ENCODE measurements at regions not wholly inside any gene's neighbourhood (a gene's known extent, or its start where the extent isn't known, plus 50 kb on each side); places are given as distances from the start of the nearest gene placed in this dataset.
"Not testable (repeated sequence)": the region's sequence is repeated elsewhere in the genome, so short reads cannot be mapped to it uniquely, and the experiment has no call there.

- no peak for DNase-seq
Observed at GRCh38 chr3:165716592-165716991, 120.6 kb downstream of the BCHE start.

GRCh38 chr3:165713479-165713878 is 123.7 kb downstream of the BCHE start:
- DNase-seq, result no peak

GRCh38 chr3:165712382-165712781 is 124.8 kb downstream of the BCHE start:
- no peak for DNase-seq

GRCh38 chr3:165697910-165698309 is 139.3 kb downstream of the BCHE start:
- DNase-seq, result no peak

GRCh38 chr3:165696496-165696895 is 140.7 kb downstream of the BCHE start:
- DNase-seq, result peak; percentile 1

- DNase-seq, result no peak
Observed at GRCh38 chr3:165683947-165684346, 153.3 kb downstream of the BCHE start.

- DNase-seq, result no peak
Observed at GRCh38 chr3:165682734-165683133, 154.5 kb downstream of the BCHE start.

- DNase-seq, result no peak
Observed at GRCh38 chr3:165669967-165670366, 167.3 kb downstream of the BCHE start.

- DNase-seq, result peak; percentile 5
Observed at GRCh38 chr3:165669504-165669903, 167.7 kb downstream of the BCHE start.

GRCh38 chr3:165667676-165668075 is 169.5 kb downstream of the BCHE start:
- DNase-seq, result no peak

- DNase-seq, result no peak
Observed at GRCh38 chr3:165658027-165658426, 179.2 kb downstream of the BCHE start.

GRCh38 chr3:165653130-165653778 is 184.0 kb downstream of the BCHE start:
- no peak for DNase-seq

- DNase-seq, result not testable (repeated sequence)
Observed at GRCh38 chr3:165649282-165649681, 187.9 kb downstream of the BCHE start.

- no peak for DNase-seq
Observed at GRCh38 chr3:165645191-165645590, 192.0 kb downstream of the BCHE start.

GRCh38 chr3:165644331-165644730 is 192.9 kb downstream of the BCHE start:
- no peak for DNase-seq

- DNase-seq, result peak; percentile 86
Observed at GRCh38 chr3:165643425-165643824, 193.8 kb downstream of the BCHE start.

- peak; percentile 99 for DNase-seq
Observed at GRCh38 chr3:165642761-165643420, 194.3 kb downstream of the BCHE start.

GRCh38 chr3:165641569-165642310 is 195.5 kb downstream of the BCHE start:
- DNase-seq, result no peak

- no peak for DNase-seq
Observed at GRCh38 chr3:165640970-165641369, 196.3 kb downstream of the BCHE start.

- no peak for DNase-seq
Observed at GRCh38 chr3:165640031-165640430, 197.2 kb downstream of the BCHE start.

GRCh38 chr3:165638034-165638433 is 199.2 kb downstream of the BCHE start:
- DNase-seq, result no peak

GRCh38 chr3:165636684-165637015 is 200.6 kb downstream of the BCHE start:
- no peak for DNase-seq

- DNase-seq, result no peak
Observed at GRCh38 chr3:165635791-165636683, 201.2 kb downstream of the BCHE start.

All from fibroblast of upper back skin (primary cell).